ENCODE measurements at regions not wholly inside any gene's neighbourhood (a gene's known extent, or its start where the extent isn't known, plus 50 kb on each side); places are given as distances from the start of the nearest gene placed in this dataset.

GRCh38 chr14:87079416-87079815 lies 913.6 kb downstream of the GALC start:
- Mint-ChIP-seq H3K4me1 (ENCODE audit: low read depth) (no peaks in the 10 kb centered on the region), H3K27ac (no peak overlapping the region), H3K36me3 (ENCODE audit: low read depth) (no peaks in the 10 kb centered on the region), H3K9me3 (peaks cover 5% of the 10 kb centered on the region), H3K4me3 (no peak overlapping the region), H3K27me3 (no peaks in the 10 kb centered on the region)

GRCh38 chr14:87076922-87077321 lies 916.1 kb downstream of the GALC start:
- Mint-ChIP-seq H3K4me3 (no peak overlapping the region), H3K27ac (no peak overlapping the region)

GRCh38 chr14:87076146-87076545 lies 916.8 kb downstream of the GALC start:
- Mint-ChIP-seq H3K4me3 (no peak overlapping the region), H3K27me3 (no peaks in the 10 kb centered on the region), H3K9me3 (peaks cover 5% of the 10 kb centered on the region), H3K4me1 (ENCODE audit: low read depth) (no peaks in the 10 kb centered on the region), H3K27ac (no peak overlapping the region), H3K36me3 (ENCODE audit: low read depth) (no peaks in the 10 kb centered on the region)

More at GRCh38 chr14:87076922-87077321, 916.1 kb downstream of the GALC start:
- Mint-ChIP-seq H3K27me3 (no peaks in the 10 kb centered on the region), H3K4me1 (ENCODE audit: low read depth) (no peaks in the 10 kb centered on the region), H3K36me3 (ENCODE audit: low read depth) (no peaks in the 10 kb centered on the region), H3K9me3 (peaks cover 5% of the 10 kb centered on the region)

GRCh38 chr14:87073880-87074570 lies 919.0 kb downstream of the GALC start:
- Mint-ChIP-seq H3K27me3 (no peaks in the 10 kb centered on the region), H3K9me3 (peaks cover 5% of the 10 kb centered on the region), H3K4me1 (ENCODE audit: low read depth) (no peaks in the 10 kb centered on the region), H3K36me3 (ENCODE audit: low read depth) (no peaks in the 10 kb centered on the region), H3K4me3 (no peak overlapping the region), H3K27ac (no peak overlapping the region)

- Mint-ChIP-seq H3K27ac (no peak overlapping the region), H3K4me1 (ENCODE audit: low read depth) (no peaks in the 10 kb centered on the region), H3K36me3 (ENCODE audit: low read depth) (no peaks in the 10 kb centered on the region), H3K27me3 (no peaks in the 10 kb centered on the region), H3K4me3 (no peak overlapping the region), H3K9me3 (no peaks in the 10 kb centered on the region)
These were observed 925.4 kb downstream of the GALC start for GRCh38 chr14:87067591-87067990.

GRCh38 chr14:87067061-87067460 lies 925.9 kb downstream of the GALC start:
- Mint-ChIP-seq H3K9me3 (no peaks in the 10 kb centered on the region), H3K4me1 (ENCODE audit: low read depth) (no peaks in the 10 kb centered on the region), H3K36me3 (ENCODE audit: low read depth) (no peaks in the 10 kb centered on the region), H3K4me3 (no peak overlapping the region), H3K27me3 (no peaks in the 10 kb centered on the region), H3K27ac (no peak overlapping the region)

GRCh38 chr14:87066221-87066817 lies 926.7 kb downstream of the GALC start:
- no peaks in the 10 kb centered on the region for H3K36me3 Mint-ChIP-seq (ENCODE audit: low read depth)
- H3K9me3 Mint-ChIP-seq, result no peaks in the 10 kb centered on the region
- no peaks in the 10 kb centered on the region for H3K27me3 Mint-ChIP-seq
- no peak overlapping the region for H3K4me3 Mint-ChIP-seq
- no peak overlapping the region for H3K27ac Mint-ChIP-seq
- no peaks in the 10 kb centered on the region for H3K4me1 Mint-ChIP-seq (ENCODE audit: low read depth)

- H3K27me3 Mint-ChIP-seq, result no peaks in the 10 kb centered on the region
- no peaks in the 10 kb centered on the region for H3K9me3 Mint-ChIP-seq
- H3K4me3 Mint-ChIP-seq, result no peak overlapping the region
- no peaks in the 10 kb centered on the region for H3K4me1 Mint-ChIP-seq (ENCODE audit: low read depth)
- H3K36me3 Mint-ChIP-seq (ENCODE audit: low read depth), result no peaks in the 10 kb centered on the region
- H3K27ac Mint-ChIP-seq, result no peak overlapping the region
These were observed 927.6 kb downstream of the GALC start for GRCh38 chr14:87065366-87065765.

GRCh38 chr14:87063181-87063580 lies 929.8 kb downstream of the GALC start:
- no peak overlapping the region for H3K27ac Mint-ChIP-seq
- no peak overlapping the region for H3K4me3 Mint-ChIP-seq
- no peaks in the 10 kb centered on the region for H3K27me3 Mint-ChIP-seq
- no peaks in the 10 kb centered on the region for H3K4me1 Mint-ChIP-seq (ENCODE audit: low read depth)
- no peaks in the 10 kb centered on the region for H3K36me3 Mint-ChIP-seq (ENCODE audit: low read depth)
- H3K9me3 Mint-ChIP-seq, result no peaks in the 10 kb centered on the region

- Mint-ChIP-seq H3K27me3 (no peaks in the 10 kb centered on the region), H3K27ac (no peak overlapping the region), H3K36me3 (ENCODE audit: low read depth) (no peaks in the 10 kb centered on the region), H3K9me3 (no peaks in the 10 kb centered on the region), H3K4me3 (no peak overlapping the region), H3K4me1 (ENCODE audit: low read depth) (no peaks in the 10 kb centered on the region)
These were observed 932.6 kb downstream of the GALC start for GRCh38 chr14:87060405-87060804.

GRCh38 chr14:87059060-87059839 lies 933.7 kb downstream of the GALC start:
- H3K9me3 Mint-ChIP-seq, result no peaks in the 10 kb centered on the region
- no peak overlapping the region for H3K4me3 Mint-ChIP-seq
- no peak overlapping the region for H3K27ac Mint-ChIP-seq
- no peaks in the 10 kb centered on the region for H3K36me3 Mint-ChIP-seq (ENCODE audit: low read depth)
- H3K27me3 Mint-ChIP-seq, result no peaks in the 10 kb centered on the region
- H3K4me1 Mint-ChIP-seq (ENCODE audit: low read depth), result no peaks in the 10 kb centered on the region

- H3K36me3 Mint-ChIP-seq (ENCODE audit: low read depth), result no peaks in the 10 kb centered on the region
- no peak overlapping the region for H3K4me3 Mint-ChIP-seq
- H3K27me3 Mint-ChIP-seq, result no peaks in the 10 kb centered on the region
- no peaks in the 10 kb centered on the region for H3K9me3 Mint-ChIP-seq
- no peaks in the 10 kb centered on the region for H3K4me1 Mint-ChIP-seq (ENCODE audit: low read depth)
- H3K27ac Mint-ChIP-seq, result no peak overlapping the region
These were observed 938.0 kb downstream of the GALC start for GRCh38 chr14:87055007-87055406.

- Mint-ChIP-seq H3K36me3 (ENCODE audit: low read depth) (no peaks in the 10 kb centered on the region), H3K4me1 (ENCODE audit: low read depth) (no peaks in the 10 kb centered on the region), H3K27me3 (no peaks in the 10 kb centered on the region), H3K27ac (no peak overlapping the region), H3K4me3 (no peak overlapping the region), H3K9me3 (no peaks in the 10 kb centered on the region)
These were observed 940.2 kb downstream of the GALC start for GRCh38 chr14:87052646-87053225.

GRCh38 chr14:87050421-87050820 lies 942.6 kb downstream of the GALC start:
- Mint-ChIP-seq H3K9me3 (peaks cover 5% of the 10 kb centered on the region), H3K27ac (no peak overlapping the region), H3K4me1 (ENCODE audit: low read depth) (no peaks in the 10 kb centered on the region), H3K27me3 (no peaks in the 10 kb centered on the region), H3K4me3 (no peak overlapping the region), H3K36me3 (ENCODE audit: low read depth) (no peaks in the 10 kb centered on the region)

- H3K27ac Mint-ChIP-seq, result no peak overlapping the region
- no peaks in the 10 kb centered on the region for H3K4me1 Mint-ChIP-seq (ENCODE audit: low read depth)
- H3K9me3 Mint-ChIP-seq, result peaks cover 5% of the 10 kb centered on the region
- H3K27me3 Mint-ChIP-seq, result no peaks in the 10 kb centered on the region
- H3K4me3 Mint-ChIP-seq, result no peak overlapping the region
- H3K36me3 Mint-ChIP-seq (ENCODE audit: low read depth), result no peaks in the 10 kb centered on the region
These were observed 943.0 kb downstream of the GALC start for GRCh38 chr14:87049950-87050349.

Measured in stimulated activated naive CD8-positive, alpha-beta T cell treated with anti-CD3 and anti-CD28 coated beads, Interleukin-15, Interleukin-2, amounts not matched to agents 100 ng/mL and 50 ng/mL, for 24 hours (primary cell).